Adrenal gland (tissue), 9 donors: ENCODE measurements at regions not wholly inside any gene's neighbourhood (a gene's known extent, or its start where the extent isn't known, plus 50 kb on each side); places are given as distances from the start of the nearest gene placed in this dataset.

Experiments
- DNase-seq, 7 donors: peaks; one replicate each; pipeline ENCODE4 v3.0.0-alpha.2; 2019 to 2020
- H3K27ac ChIP-seq, 5 donors: fragments of 200-600 bp; sonication (generic) in 4 of 5; 1 replicate in 3 of 5; 2 replicates in 2 of 5; pipeline versions ENCODE4 v1.5.1 to v1.8.0; 2016 to 2020; ENCODE audit warnings: mild to moderate bottlenecking in 1 of 5
- H3K27me3 ChIP-seq: fragments of 200-600 bp; 2 replicates; pipeline ENCODE4 v1.8.0; 2021
- H3K36me3 ChIP-seq, 2 donors: fragments of 200-600 bp; replicated peaks in 1 of 2; 1 replicate in 1 of 2; 2 replicates in 1 of 2; pipeline versions ENCODE4 v1.5.1 to v1.8.0; 2018 to 2022
- H3K4me1 ChIP-seq, 2 donors: fragments of 200-600 bp; replicated peaks in 1 of 2; 1 replicate in 1 of 2; 2 replicates in 1 of 2; pipeline versions ENCODE4 v1.5.1 to v1.8.0; 2018 to 2021
- H3K4me3 ChIP-seq, 4 donors: fragments of 200-600 bp; sonication (generic) in 3 of 4; one replicate each; pipeline ENCODE4 v1.5.1; 2016 to 2018
- H3K9me3 ChIP-seq, 3 donors: fragments of 200-600 bp; sonication (generic) in 1 of 3; replicated peaks in 1 of 3; 1 replicate in 2 of 3; 2 replicates in 1 of 3; pipeline versions ENCODE4 v1.5.1 to v1.8.0; 2016 to 2021
- POLR2A ChIP-seq, 2 donors: fragments of 450-650 bp; IDR thresholded peaks; one replicate each; pipeline ENCODE4 v1.6.1; 2017; ENCODE audit warnings: antibody characterized with exemption in 2 of 2, mild to moderate bottlenecking in 2 of 2, moderate library complexity in 1 of 2
- WGBS, 4 donors: extraction: QIAGEN DNeasy Blood & Tissue Kit in 2 of 4; methylation state at CpG; one replicate each; pipeline versions ENCODE4 v1.1.5 to v1.1.7; 2013 to 2017; 5-methylcytosine and 5-hydroxymethylcytosine counted together
- intact Hi-C, 2 donors: fragments of 100-400 bp; cut with DNase I; formaldehyde crosslinking; loops; one replicate each; pipeline versions ENCODE4 v1.14.1 to v1.15.0; 2022 to 2023
- TF ChIP-seq, protein P1 (sequence below), 6 experiments: fragments of 450-650 bp in 4 of 6; fragments of 200-600 bp in 2 of 6; sonication (generic) in 1 of 6; IDR thresholded peaks; 1 replicate in 5 of 6; 2 replicates in 1 of 6; pipeline versions ENCODE4 v1.5.1 to v1.8.0; 2016 to 2021; ENCODE audit warnings: antibody characterized with exemption in 6 of 6, mild to moderate bottlenecking in 2 of 6, moderate library complexity in 1 of 6
- donor health status: healthy with polysubstance abuse.
- donor health status: Bipolar disorder and iron deficiency.
- donor health status: DM: yes; HTN: yes; CAD: no.
- donor health status: DM: no; HTN: no; CAD: no.
- donor health status: DM: no; HTN: no; CAD: no.

DNA sequence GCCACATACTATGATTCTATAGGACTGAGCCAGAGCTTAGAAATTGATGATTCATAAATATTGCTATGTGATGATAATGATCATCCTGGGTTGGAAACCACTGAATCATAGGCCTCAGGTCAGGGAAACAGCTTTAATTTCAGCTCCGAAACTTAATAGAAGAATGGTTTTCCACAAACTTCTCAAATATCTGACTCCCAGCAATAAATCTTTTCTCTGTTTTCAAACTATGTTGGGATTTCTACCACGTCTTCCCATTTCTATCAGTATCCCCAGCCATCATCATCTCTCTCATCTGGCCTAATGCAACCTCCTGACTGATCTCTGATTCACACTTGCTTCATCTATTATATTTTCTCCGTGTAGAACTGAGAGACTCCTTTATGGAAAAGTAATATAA is 521.8 kb upstream of the AGA start:
- H3K27ac ChIP-seq, result no peak overlapping the region
- H3K9me3 ChIP-seq, result no peaks in the 10 kb centered on the region
- H3K27me3 ChIP-seq, result no peaks in the 10 kb centered on the region
- TF ChIP-seq POLR2A (IDR thresholded peaks at IDR 0.05), result no peak
- TF ChIP-seq, protein P1, sequence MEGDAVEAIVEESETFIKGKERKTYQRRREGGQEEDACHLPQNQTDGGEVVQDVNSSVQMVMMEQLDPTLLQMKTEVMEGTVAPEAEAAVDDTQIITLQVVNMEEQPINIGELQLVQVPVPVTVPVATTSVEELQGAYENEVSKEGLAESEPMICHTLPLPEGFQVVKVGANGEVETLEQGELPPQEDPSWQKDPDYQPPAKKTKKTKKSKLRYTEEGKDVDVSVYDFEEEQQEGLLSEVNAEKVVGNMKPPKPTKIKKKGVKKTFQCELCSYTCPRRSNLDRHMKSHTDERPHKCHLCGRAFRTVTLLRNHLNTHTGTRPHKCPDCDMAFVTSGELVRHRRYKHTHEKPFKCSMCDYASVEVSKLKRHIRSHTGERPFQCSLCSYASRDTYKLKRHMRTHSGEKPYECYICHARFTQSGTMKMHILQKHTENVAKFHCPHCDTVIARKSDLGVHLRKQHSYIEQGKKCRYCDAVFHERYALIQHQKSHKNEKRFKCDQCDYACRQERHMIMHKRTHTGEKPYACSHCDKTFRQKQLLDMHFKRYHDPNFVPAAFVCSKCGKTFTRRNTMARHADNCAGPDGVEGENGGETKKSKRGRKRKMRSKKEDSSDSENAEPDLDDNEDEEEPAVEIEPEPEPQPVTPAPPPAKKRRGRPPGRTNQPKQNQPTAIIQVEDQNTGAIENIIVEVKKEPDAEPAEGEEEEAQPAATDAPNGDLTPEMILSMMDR (IDR thresholded peaks at IDR 0.05), result no peak
- H3K4me1 ChIP-seq, result no peaks in the 10 kb centered on the region
- no peak for DNase-seq
- 69 to 78% (median 73%) methylated on average over 3 of the region's 3 CpGs for WGBS, 4 donors
- intact Hi-C loops, result no loop called here
- no peaks in the 10 kb centered on the region for H3K36me3 ChIP-seq
- no peak overlapping the region for H3K4me3 ChIP-seq

DNA sequence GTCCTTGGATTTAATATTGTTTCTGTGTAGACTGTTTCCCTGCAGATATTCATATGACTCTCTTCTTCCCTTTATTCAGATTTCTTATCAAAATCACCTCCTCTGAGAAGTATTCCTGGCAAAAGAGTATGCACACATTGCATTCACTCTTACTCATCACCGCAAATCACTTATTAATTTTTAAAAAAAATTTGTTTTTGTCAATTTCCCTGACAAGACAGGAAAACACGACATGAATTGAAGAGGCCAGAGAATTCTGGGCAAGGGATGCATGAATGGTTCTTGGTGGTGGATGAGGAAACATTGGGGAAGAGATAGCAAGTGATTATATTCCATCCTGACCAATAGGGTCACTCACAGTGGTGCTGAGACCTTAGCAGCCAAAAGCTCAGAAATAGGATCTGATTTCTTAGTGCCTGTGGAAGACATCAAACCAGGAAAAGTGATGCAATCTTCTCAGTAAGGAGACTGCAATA is 522.5 kb upstream of the AGA start:
- intact Hi-C loops, result no loop called here
- no peaks in the 10 kb centered on the region for H3K4me1 ChIP-seq
- no peaks in the 10 kb centered on the region for H3K27me3 ChIP-seq
- no peak for TF ChIP-seq POLR2A (IDR thresholded peaks at IDR 0.05)
- TF ChIP-seq, protein P1 (IDR thresholded peaks at IDR 0.05), result no peak
- no peak overlapping the region for H3K4me3 ChIP-seq
- no peak for DNase-seq
- no peaks in the 10 kb centered on the region for H3K36me3 ChIP-seq
- WGBS, 4 donors, result 45 to 74% (median 61%) methylated on average over 2 of the region's 2 CpGs
- no peak overlapping the region for H3K27ac ChIP-seq
- H3K9me3 ChIP-seq, result no peaks in the 10 kb centered on the region

DNA sequence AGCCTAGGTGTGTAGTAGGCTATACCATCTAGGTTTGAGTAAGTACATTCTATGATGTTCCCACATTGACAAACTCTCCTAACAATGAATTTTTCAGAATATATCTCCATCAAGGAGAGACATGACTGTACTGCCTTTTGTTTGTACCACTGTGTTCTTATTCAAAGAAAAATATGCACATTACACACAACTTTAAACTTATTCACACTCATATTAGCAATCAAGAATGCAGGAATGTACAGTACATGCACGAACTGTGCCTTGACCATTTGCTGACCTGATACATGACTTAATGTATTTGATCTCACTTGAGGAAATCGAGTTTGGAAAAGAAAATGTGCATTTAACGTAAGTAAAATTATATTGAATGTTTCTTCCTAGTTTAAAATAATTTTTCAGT is 525.1 kb upstream of the AGA start:
- intact Hi-C loops, result no loop called here

DNA sequence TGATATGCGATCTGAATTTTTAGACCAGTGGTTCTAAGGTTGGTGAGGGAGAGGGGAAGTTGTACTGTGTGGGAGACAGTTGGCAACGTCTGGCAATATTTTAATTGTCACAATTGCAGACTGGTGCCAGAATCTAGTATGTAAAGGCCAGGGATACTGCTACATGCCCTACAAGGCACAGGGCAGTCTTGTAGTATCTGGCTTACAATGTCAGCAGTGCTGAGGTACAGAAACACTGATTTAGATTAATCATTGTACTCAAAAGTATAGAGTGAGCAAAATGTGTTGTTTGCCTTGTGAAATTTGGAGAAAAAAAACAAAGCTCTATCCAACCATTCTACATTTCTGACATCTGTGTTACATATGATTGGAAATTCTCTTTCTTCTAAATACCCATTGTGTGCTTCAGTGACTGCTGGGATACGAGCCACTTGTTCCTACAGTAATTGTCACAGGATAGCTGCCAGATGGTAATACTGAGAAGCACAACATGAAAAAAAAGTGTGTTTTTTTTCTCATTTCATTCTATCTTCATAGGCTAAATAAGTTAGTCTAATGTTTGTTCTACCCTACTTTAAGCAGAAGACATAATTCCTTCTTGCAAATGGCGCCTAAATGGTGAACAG is 526.7 kb upstream of the AGA start:
- Histone ChIP-seq H3K36me3 (no peaks in the 10 kb centered on the region), H3K9me3 (no peaks in the 10 kb centered on the region), H3K4me1 (no peaks in the 10 kb centered on the region), H3K27ac (no peak overlapping the region), H3K4me3 (no peak overlapping the region), H3K27me3 (no peaks in the 10 kb centered on the region)
- intact Hi-C loops, result no loop called here
- 66 to 73% (median 71%) methylated on average over 4 of the region's 4 CpGs for WGBS, 4 donors
- no peak for DNase-seq
- no peak for TF ChIP-seq POLR2A (IDR thresholded peaks at IDR 0.05)
- TF ChIP-seq, protein P1 (IDR thresholded peaks at IDR 0.05), result no peak

More for the DNA sequence above, 525.1 kb upstream of the AGA start:
- Histone ChIP-seq H3K27me3 (no peaks in the 10 kb centered on the region), H3K4me1 (no peaks in the 10 kb centered on the region), H3K27ac (no peak overlapping the region), H3K36me3 (no peaks in the 10 kb centered on the region), H3K4me3 (no peak overlapping the region), H3K9me3 (no peaks in the 10 kb centered on the region)
- TF ChIP-seq, protein P1 (IDR thresholded peaks at IDR 0.05), result no peak
- TF ChIP-seq POLR2A (IDR thresholded peaks at IDR 0.05), result no peak
- 51 to 67% (median 58%) methylated on average over 3 of the region's 3 CpGs for WGBS, 4 donors
- DNase-seq, result no peak
